ENCODE measurements at regions not wholly inside any gene's neighbourhood (a gene's known extent, or its start where the extent isn't known, plus 50 kb on each side); places are given as distances from the start of the nearest gene placed in this dataset.
A peak's percentile ranks its signal among the peaks of the same experiment; 100 is the strongest.

- no peaks in the 10 kb centered on the region for H3K36me3 Mint-ChIP-seq
- H3K9me3 Mint-ChIP-seq: no peaks in the 10 kb centered on the region
- no peak overlapping the region for H3K27ac Mint-ChIP-seq
- no peak for ATAC-seq (replicated peaks)
- no peaks in the 10 kb centered on the region for H3K4me1 Mint-ChIP-seq
- no peak overlapping the region for H3K4me3 Mint-ChIP-seq
- no peak for DNase-seq
- H3K27me3 Mint-ChIP-seq: no peaks in the 10 kb centered on the region
Measured at GRCh38 chr15:53230473-53230872, 440.3 kb upstream of the ONECUT1 start.

- Mint-ChIP-seq H3K4me1 (no peaks in the 10 kb centered on the region), H3K9me3 (no peaks in the 10 kb centered on the region), H3K27ac (no peak overlapping the region), H3K36me3 (no peaks in the 10 kb centered on the region), H3K27me3 (no peaks in the 10 kb centered on the region), H3K4me3 (no peak overlapping the region)
- DNase-seq (no peak), ATAC-seq (replicated peaks) (no peak)
Measured at GRCh38 chr15:53226559-53226958, 436.4 kb upstream of the ONECUT1 start.

- H3K27me3 Mint-ChIP-seq: no peaks in the 10 kb centered on the region
- H3K4me1 Mint-ChIP-seq: no peaks in the 10 kb centered on the region
- no peak overlapping the region for H3K27ac Mint-ChIP-seq
- no peak for DNase-seq
- H3K4me3 Mint-ChIP-seq: no peak overlapping the region
- no peak for ATAC-seq (replicated peaks)
- H3K36me3 Mint-ChIP-seq: no peaks in the 10 kb centered on the region
- no peaks in the 10 kb centered on the region for H3K9me3 Mint-ChIP-seq
Measured at GRCh38 chr15:53225781-53226180, 435.6 kb upstream of the ONECUT1 start.

- no peaks in the 10 kb centered on the region for H3K9me3 Mint-ChIP-seq
- H3K36me3 Mint-ChIP-seq: no peaks in the 10 kb centered on the region
- H3K27ac Mint-ChIP-seq: no peak overlapping the region
- no peak overlapping the region for H3K4me3 Mint-ChIP-seq
- ATAC-seq (replicated peaks) (no peak), DNase-seq (no peak)
- H3K4me1 Mint-ChIP-seq: no peaks in the 10 kb centered on the region
- H3K27me3 Mint-ChIP-seq: no peaks in the 10 kb centered on the region
Measured at GRCh38 chr15:53224371-53224770, 434.2 kb upstream of the ONECUT1 start.

GRCh38 chr15:53223815-53224214, 433.7 kb upstream of the ONECUT1 start:
- H3K27me3 Mint-ChIP-seq: no peaks in the 10 kb centered on the region
- no peak for DNase-seq
- H3K9me3 Mint-ChIP-seq: no peaks in the 10 kb centered on the region
- no peaks in the 10 kb centered on the region for H3K4me1 Mint-ChIP-seq
- H3K27ac Mint-ChIP-seq: no peak overlapping the region
- no peak for ATAC-seq (replicated peaks)
- H3K36me3 Mint-ChIP-seq: no peaks in the 10 kb centered on the region
- H3K4me3 Mint-ChIP-seq: no peak overlapping the region

- Mint-ChIP-seq H3K27ac (no peak overlapping the region), H3K36me3 (no peaks in the 10 kb centered on the region)
- ATAC-seq (replicated peaks): no peak
Measured at GRCh38 chr15:53218666-53219580, 428.8 kb upstream of the ONECUT1 start.

GRCh38 chr15:53216036-53216435, 425.9 kb upstream of the ONECUT1 start:
- Mint-ChIP-seq H3K27ac (no peak overlapping the region), H3K27me3 (peaks cover 8 to 10% of the 10 kb centered on the region in 2 donors), H3K4me3 (no peak overlapping the region), H3K4me1 (no peaks in the 10 kb centered on the region), H3K9me3 (no peaks in the 10 kb centered on the region), H3K36me3 (no peaks in the 10 kb centered on the region)
- no peak for ATAC-seq (replicated peaks)
- no peak for DNase-seq

More at GRCh38 chr15:53218666-53219580, 428.8 kb upstream of the ONECUT1 start:
- no peaks in the 10 kb centered on the region for H3K4me1 Mint-ChIP-seq
- DNase-seq: no peak
- peaks cover 8 to 9% of the 10 kb centered on the region in 2 donors for H3K27me3 Mint-ChIP-seq
- H3K9me3 Mint-ChIP-seq: no peaks in the 10 kb centered on the region
- no peak overlapping the region for H3K4me3 Mint-ChIP-seq

- Mint-ChIP-seq H3K9me3 (no peaks in the 10 kb centered on the region), H3K4me1 (no peaks in the 10 kb centered on the region), H3K27ac (no peak overlapping the region), H3K27me3 (peaks cover 6 to 8% of the 10 kb centered on the region in 2 donors), H3K4me3 (no peak overlapping the region), H3K36me3 (no peaks in the 10 kb centered on the region)
- DNase-seq (no peak), ATAC-seq (replicated peaks) (no peak)
Measured at GRCh38 chr15:53213336-53213735, 423.2 kb upstream of the ONECUT1 start.

- no peaks in the 10 kb centered on the region for H3K4me1 Mint-ChIP-seq
- ATAC-seq (replicated peaks): no peak
- no peaks in the 10 kb centered on the region for H3K9me3 Mint-ChIP-seq
- no peak overlapping the region for H3K4me3 Mint-ChIP-seq
- no peak for DNase-seq
- H3K27me3 Mint-ChIP-seq: peaks cover 4 to 8% of the 10 kb centered on the region in 2 donors
- H3K27ac Mint-ChIP-seq: no peak overlapping the region
- no peaks in the 10 kb centered on the region for H3K36me3 Mint-ChIP-seq
Measured at GRCh38 chr15:53212785-53213184, 422.6 kb upstream of the ONECUT1 start.

- Mint-ChIP-seq H3K27me3 (peaks cover 0 to 4% of the 10 kb centered on the region in 2 donors), H3K9me3 (peaks cover 0 to 2% of the 10 kb centered on the region in 2 donors), H3K4me3 (no peak overlapping the region), H3K27ac (no peak overlapping the region), H3K4me1 (no peaks in the 10 kb centered on the region), H3K36me3 (no peaks in the 10 kb centered on the region)
- no peak for ATAC-seq (replicated peaks)
- no peak for DNase-seq
Measured at GRCh38 chr15:53210653-53211052, 420.5 kb upstream of the ONECUT1 start.

- Mint-ChIP-seq H3K4me3 (no peak overlapping the region), H3K27ac (no peak overlapping the region), H3K36me3 (no peaks in the 10 kb centered on the region), H3K27me3 (peaks cover 0 to 4% of the 10 kb centered on the region in 2 donors), H3K9me3 (peaks cover 0 to 2% of the 10 kb centered on the region in 2 donors), H3K4me1 (no peaks in the 10 kb centered on the region)
- no peak for ATAC-seq (replicated peaks)
- DNase-seq: no peak
Measured at GRCh38 chr15:53209396-53210042, 419.4 kb upstream of the ONECUT1 start.

- Mint-ChIP-seq H3K4me1 (no peaks in the 10 kb centered on the region), H3K27me3 (no peaks in the 10 kb centered on the region), H3K9me3 (peaks cover 0 to 2% of the 10 kb centered on the region in 2 donors), H3K27ac (no peak overlapping the region), H3K4me3 (no peak overlapping the region), H3K36me3 (no peaks in the 10 kb centered on the region)
- DNase-seq (no peak), ATAC-seq (replicated peaks) (no peak)
Measured at GRCh38 chr15:53208751-53209150, 418.6 kb upstream of the ONECUT1 start.

GRCh38 chr15:53203454-53203853, 413.3 kb upstream of the ONECUT1 start:
- Mint-ChIP-seq H3K4me1 (peaks cover 2 to 7% of the 10 kb centered on the region in 2 donors), H3K27me3 (peaks cover 4 to 12% of the 10 kb centered on the region in 2 donors), H3K36me3 (no peaks in the 10 kb centered on the region), H3K4me3 (no peak overlapping the region), H3K9me3 (peaks cover 0 to 2% of the 10 kb centered on the region in 2 donors), H3K27ac (no peak overlapping the region)
- DNase-seq (no peak), ATAC-seq (replicated peaks) (no peak)

- Mint-ChIP-seq H3K4me3 (no peak overlapping the region), H3K27ac (no peak overlapping the region), H3K9me3 (peaks cover 0 to 2% of the 10 kb centered on the region in 2 donors), H3K4me1 (peaks cover 2 to 7% of the 10 kb centered on the region in 2 donors), H3K27me3 (peaks cover 10 to 17% of the 10 kb centered on the region in 2 donors), H3K36me3 (no peaks in the 10 kb centered on the region)
- no peak for ATAC-seq (replicated peaks)
- no peak for DNase-seq
Measured at GRCh38 chr15:53202876-53203275, 412.7 kb upstream of the ONECUT1 start.

- ATAC-seq (replicated peaks) (peak; percentile 75 to 80), DNase-seq (peak; percentile 22)
- H3K4me3 Mint-ChIP-seq: peak overlapping the region in 1 of 2 donors; percentile 44
- peaks cover 2 to 5% of the 10 kb centered on the region in 2 donors for H3K9me3 Mint-ChIP-seq
- H3K36me3 Mint-ChIP-seq: no peaks in the 10 kb centered on the region
- H3K27ac Mint-ChIP-seq: no peak overlapping the region
- H3K27me3 Mint-ChIP-seq: peaks cover 22 to 30% of the 10 kb centered on the region in 2 donors
- peaks cover 5 to 18% of the 10 kb centered on the region in 2 donors for H3K4me1 Mint-ChIP-seq
Measured at GRCh38 chr15:53197426-53197839, 407.3 kb upstream of the ONECUT1 start.
